H54 (cell line): ENCODE measurements at regions not wholly inside any gene's neighbourhood (a gene's known extent, or its start where the extent isn't known, plus 50 kb on each side); places are given as distances from the start of the nearest gene placed in this dataset.
A peak's percentile ranks its signal among the peaks of the same experiment; 100 is the strongest.

Source experiments
- DNase-seq: peaks from one replicate; pipeline ENCODE4 v3.0.0; 2011; ENCODE audit warnings: low spot score, mixed read lengths; ENCODE audit not compliant: insufficient read length
- FAIRE-seq: peaks from 3 replicates; lab custom pipeline; 2011; peaks lifted over from hg19 to GRCh38; lab: Jason Lieb, UNC
- POLR2A ChIP-seq: IDR thresholded peaks from 2 replicates; pipeline ENCODE4 v1.6.1; 2011; ENCODE audit warnings: low read depth, mild to moderate bottlenecking, low read length

DNA sequence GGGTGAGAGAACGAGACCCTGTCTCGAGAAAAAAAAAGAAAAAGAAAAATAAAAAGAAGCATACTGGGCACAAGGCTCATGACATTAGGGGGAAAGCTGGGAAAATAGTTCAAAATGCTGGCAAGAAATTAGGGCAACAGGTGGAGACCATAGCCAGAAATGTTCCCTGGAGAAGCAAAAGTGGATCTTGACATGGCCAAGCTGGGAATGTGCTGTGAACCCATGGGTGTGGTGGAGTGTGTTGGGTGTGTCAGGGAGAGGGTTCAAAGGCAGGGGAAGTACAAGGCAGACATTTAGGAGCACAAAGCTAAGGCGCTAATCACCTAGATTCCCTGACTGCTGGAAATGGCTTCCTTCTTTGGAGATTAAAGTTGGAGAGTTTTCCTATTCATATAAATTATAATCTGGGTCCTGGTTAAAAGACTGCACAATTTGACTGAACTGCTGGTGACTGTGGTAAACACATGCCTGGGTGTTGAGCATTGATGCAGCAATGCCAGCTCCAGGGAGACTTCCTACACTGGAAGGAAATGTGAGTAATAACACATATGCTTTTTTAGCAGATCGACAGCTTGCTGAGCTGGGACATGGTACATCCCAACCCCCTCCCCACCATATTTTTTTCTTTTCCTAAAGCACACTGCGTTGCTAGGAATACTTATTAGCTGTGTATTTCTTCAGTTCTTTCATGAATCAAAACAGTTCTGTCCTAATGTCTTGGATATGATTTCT lies 70.1 kb upstream of the ARHGAP21 start:
- DNase-seq (no peak), FAIRE-seq (no peak)
- TF ChIP-seq POLR2A = no peak

DNA sequence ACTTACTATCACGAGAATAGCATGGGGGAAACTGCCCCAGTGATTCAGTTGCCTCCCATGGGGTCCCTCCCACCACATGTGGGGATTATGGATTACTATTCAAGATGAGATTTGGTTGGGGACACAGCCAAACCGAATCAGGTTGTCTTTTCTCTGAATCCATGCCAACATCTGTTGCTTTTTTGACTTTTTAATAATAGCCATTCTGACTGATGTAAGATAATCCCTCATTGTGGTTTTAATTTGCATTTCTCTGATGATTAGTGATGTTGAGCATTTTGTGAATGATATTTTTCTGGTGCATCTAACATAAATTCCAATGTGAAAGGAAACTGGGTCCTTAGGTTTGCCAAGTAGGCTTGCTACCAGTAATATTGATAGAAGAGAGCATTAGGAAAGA lies 69.0 kb upstream of the ARHGAP21 start:
- FAIRE-seq (no peak), DNase-seq (no peak)
- TF ChIP-seq POLR2A = no peak

DNA sequence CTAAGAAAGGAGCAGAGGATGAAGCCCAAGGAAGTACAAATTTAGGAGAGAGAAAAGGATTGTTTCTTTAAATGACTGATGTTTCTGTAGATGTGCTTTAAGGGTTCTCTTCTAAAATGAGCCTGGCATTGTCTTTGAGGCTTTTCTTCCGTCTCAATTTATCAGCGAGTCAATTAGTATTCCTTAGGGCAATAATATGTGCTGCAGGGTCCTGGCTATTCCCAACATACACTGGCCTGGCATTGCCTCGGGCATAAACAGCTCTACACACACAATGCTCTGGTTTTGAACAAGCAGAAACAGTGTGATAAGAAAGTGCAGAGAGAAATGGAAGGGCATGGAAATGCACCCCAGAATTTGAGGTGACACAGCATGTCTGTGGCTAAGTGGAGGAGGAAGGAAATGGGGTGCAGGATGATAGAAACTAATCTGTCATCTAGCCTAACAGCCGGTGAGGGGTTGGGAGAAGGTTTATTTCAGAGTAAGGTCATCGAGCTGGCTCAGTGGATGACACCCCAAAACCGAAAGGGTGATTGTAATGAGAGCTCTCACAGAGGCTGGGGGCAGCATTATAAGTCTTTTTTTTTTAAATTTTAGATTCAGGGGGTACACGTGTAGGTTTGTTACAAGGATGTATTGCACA lies 67.5 kb upstream of the ARHGAP21 start:
- no peak for DNase-seq
- no peak for FAIRE-seq
- no peak for TF ChIP-seq POLR2A

DNA sequence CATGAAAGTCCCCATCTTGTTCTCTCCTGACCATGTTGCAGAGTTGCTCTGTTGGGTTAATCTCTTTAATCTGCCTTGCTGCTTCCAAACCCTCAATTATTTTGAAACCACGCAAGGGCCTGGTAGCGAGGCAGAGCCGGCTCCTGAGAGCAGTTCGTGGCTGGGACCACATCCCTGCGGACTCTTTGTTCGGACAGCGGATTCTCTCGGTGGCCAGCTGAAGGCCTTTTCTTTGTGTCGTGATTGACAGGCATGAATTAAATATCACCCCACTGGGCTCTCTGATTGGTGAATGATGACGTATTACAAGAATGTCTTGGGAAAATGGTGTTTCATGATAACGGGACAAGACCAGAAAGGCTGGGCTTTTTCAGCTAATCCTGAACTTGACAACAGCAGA lies 66.9 kb upstream of the ARHGAP21 start:
- no peak for FAIRE-seq

DNA sequence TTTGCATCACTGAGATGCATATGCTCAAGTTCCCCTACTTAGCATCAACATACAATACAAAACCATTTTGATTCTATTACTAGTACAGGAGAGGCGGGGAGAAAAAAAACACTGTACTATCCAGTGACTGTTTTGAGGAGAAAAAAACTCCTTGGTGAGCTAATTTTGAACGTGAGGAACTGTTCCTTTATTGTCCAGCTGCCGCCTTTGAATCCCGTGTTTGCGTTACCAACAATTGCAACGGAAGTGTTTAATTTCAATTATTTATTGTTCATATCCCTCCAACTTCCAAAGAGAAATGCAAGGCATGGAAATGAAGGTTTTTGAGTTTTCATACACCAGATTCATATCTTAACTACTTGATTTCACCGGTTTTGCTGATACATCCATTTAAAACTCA lies 66.4 kb upstream of the ARHGAP21 start:
- no peak for TF ChIP-seq POLR2A
- FAIRE-seq (no peak), DNase-seq (no peak)

More for the DNA sequence above, 66.9 kb upstream of the ARHGAP21 start:
- DNase-seq = no peak
- TF ChIP-seq POLR2A = no peak

DNA sequence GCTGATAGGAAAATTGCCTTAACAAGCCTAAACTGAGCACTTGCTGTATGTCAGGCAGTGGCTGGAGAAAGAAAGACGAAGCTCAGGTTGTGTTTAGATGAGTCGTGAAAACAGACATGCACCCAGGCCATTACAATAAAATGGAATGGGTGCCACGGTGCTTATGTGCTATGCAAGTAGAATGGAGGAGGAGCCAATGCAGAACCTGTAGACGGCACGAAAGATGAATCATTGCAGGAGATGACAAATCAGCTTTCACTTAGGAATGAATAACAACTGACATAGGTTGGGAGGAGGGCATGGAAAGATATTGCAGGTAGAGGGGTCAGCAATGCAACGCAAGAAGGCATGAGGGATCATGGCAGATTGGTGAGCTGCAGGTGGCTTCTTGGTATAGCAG lies 61.2 kb upstream of the ARHGAP21 start:
- FAIRE-seq (peak; percentile 23), DNase-seq (peak; percentile 39)
- TF ChIP-seq POLR2A = no peak

DNA sequence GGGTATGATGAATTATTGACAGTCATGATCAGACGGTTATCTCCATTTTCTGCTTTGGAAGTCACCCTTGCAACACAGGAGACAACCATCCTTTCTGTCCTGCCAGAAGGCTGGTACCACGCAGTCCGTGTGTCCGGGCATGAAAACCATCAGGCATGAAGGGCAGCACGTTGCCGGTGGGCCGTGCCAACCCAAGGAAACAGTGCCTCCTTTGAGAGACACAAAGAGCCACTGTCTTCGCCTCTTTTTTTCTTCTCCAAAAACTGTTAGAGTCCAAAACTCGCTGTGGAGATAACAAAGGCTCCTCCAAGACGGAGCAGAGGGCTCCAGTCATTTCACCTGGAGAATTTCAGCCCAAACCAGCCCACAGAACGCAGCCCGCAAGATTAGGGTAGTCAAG lies 60.4 kb upstream of the ARHGAP21 start:
- FAIRE-seq (no peak), DNase-seq (no peak)
- TF ChIP-seq POLR2A = no peak

DNA sequence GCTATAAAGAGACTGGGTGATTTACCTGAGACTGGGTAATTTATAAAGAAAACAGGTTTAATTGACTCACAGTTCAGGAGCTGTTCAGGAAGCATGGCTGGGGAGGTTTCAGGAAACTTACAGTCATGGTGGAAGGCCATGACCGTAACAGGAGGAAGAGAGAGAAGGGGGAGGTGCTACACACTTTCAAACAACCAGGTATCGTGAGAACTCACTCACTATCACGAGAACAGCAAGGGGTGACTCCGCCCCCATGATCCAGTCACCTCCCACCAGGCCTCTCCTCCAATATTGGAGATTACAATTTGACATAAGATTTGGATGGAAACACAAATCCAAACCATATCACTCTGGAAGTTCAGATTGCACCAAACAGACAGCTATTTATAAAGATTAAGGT lies 59.8 kb upstream of the ARHGAP21 start:
- TF ChIP-seq POLR2A = no peak
- FAIRE-seq (no peak), DNase-seq (no peak)

DNA sequence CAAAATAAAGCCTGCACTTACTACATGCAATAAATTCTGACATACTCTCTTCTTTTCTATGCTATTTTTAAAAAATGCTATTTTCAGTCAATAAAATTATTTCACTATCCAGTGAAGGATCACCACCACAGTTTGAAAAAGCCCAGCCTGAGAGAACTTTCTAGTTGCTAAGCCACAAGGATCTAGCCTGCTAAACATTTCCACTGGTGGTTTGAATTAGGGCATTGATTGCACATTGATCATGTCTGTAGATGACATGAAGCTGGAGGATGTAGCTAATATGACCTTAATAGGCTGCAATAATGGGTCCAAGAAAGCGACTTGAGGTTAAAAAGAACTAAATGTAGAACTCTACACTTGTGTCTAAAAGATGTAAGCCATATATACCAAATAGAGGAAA lies 56.0 kb upstream of the ARHGAP21 start:
- FAIRE-seq (no peak), DNase-seq (no peak)
- no peak for TF ChIP-seq POLR2A

DNA sequence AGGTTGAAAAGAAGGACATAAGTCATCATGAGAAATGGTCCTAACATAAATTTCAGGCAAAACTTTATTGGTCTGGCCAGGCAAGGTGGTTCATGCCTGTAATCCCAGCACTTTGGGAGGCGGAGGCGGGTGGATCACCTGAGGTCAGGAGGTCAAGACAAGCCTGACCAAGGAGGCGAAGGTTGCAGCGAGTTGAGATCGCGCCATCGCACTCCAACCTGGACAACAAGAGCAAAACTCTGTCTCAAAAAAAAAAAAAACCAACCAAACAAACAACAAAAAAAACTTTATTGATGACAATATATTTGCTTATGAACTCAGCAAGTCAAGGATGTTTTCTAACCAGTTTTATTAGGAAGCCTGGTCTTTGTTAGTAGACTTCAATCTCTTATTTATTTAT lies 54.6 kb upstream of the ARHGAP21 start:
- FAIRE-seq = no peak

DNA sequence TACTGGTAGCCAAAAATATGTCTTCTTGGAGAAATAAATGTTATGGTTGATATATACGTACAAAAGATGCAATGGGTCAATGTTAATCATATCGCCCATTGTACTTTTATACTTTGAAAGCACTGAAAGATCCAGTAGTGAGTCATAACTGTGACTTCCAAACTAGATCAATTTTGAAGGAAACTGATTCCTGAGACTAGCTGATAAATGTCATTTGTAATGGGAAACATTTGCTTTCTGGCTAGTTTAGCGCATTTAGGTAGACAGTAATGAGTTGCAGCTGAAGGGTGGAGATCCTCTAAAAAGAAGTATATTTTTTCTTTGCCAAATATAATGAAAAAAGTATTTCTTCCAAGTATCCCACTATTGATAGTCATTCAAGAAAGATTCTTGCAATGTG lies 53.5 kb upstream of the ARHGAP21 start:
- no peak for TF ChIP-seq POLR2A
- DNase-seq = no peak
- no peak for FAIRE-seq

More for the DNA sequence above, 54.6 kb upstream of the ARHGAP21 start:
- TF ChIP-seq POLR2A = no peak
- no peak for DNase-seq

DNA sequence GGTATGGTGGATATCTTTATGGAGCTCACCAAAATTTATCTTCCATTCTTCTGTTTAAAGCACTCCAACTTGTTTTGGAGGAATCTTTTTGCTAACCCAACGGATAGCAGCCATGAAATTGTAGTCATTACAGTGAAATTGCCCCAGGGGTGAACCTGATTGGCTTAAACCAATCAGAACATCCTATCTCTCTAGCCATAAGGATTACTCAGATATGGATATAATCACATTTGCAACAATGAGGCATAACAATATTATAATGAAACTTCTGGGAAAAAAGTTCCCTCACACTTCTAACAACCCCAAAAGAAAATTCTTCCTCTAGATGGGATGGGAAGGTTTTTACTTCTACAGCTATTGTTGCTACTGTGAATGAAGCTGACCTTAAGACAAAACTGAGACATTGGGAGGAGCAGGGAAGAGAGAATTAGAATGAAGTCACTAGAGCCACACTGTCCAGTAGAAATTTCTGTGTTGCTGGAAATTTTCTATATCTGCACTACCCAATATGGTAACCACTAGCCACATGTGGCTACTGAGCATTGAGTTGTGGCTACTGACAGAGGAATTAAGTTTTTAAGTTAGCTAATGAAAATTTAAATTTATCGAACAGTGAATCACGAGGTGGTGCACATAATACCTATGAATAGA lies 50.4 kb upstream of the ARHGAP21 start:
- no peak for TF ChIP-seq POLR2A
- no peak for FAIRE-seq
- no peak for DNase-seq
